ENCODE measurements at regions not wholly inside any gene's neighbourhood (a gene's known extent, or its start where the extent isn't known, plus 50 kb on each side); places are given as distances from the start of the nearest gene placed in this dataset.
"Not testable (repeated sequence)": the region's sequence is repeated elsewhere in the genome, so short reads cannot be mapped to it uniquely, and the experiment has no call there.

DNA sequence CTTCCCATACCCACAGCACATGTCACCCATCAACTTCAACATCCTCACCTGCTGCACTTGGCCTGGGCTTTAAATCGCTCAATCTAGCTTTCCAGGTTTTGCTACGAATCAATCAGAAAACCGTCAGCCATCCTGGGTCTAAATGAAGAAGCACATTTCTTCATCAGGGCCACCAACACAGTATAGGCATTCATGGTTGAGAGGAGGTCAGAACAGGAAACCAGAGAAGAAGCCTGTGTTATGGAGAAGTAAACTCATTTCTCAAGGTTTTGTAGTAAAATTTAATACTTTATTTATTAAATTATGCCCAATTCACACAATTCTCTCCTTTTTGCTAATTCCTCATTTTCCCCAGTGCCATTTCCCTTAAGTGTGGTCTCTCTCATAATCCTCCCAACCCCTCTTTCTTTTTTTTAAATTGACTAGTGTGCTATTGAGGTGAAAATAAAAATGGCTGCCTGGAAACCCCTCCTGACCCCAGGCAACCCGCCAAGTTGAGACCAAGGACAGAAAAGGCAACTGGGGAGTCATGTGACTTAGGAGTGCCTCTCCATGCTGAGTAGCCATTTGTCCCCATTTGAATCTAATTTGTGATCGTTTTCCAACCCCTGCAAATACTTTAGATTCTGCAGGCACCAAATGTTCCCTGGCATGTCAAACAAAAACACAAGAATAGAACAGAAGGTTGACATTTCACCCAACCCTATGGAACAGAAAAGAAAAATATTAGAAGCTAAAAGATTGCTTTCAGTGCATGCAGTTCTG is 181.1 kb upstream of the NAMPT start:
- intact Hi-C loops (cut with DNase I) = loop anchor here in 1 of 2 donors (10.0 kb wide), 1 partner anchor 191 kb away; no protein-coding TSS in a partner anchor
- DNase-seq (ENCODE audit: low spot score) = no peak

DNA sequence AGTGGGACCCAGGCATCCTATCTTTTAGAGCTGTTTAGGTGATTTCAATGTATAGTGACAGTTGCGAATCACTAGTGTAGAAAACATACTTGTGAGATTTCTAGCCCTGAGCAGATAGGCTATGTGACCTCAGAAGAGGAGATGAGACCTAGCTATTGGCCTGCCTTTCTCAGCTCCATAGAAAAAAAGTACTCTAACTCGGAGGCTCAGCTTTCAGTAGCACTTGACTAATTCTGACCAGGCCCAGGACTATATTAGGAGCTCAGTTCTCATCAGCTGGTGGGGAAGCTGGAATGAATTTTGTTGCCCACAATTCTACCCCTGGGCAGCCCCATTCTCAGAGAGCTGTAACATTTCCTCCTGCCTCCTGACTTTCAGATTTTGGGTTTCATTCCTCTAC is 179.9 kb upstream of the NAMPT start:
- no peak for DNase-seq (ENCODE audit: low spot score)
- intact Hi-C loops (cut with DNase I) = loop anchor here (5.0 to 10.0 kb wide), 2 partner anchors 190 to 287 kb away; no protein-coding TSS in a partner anchor

DNA sequence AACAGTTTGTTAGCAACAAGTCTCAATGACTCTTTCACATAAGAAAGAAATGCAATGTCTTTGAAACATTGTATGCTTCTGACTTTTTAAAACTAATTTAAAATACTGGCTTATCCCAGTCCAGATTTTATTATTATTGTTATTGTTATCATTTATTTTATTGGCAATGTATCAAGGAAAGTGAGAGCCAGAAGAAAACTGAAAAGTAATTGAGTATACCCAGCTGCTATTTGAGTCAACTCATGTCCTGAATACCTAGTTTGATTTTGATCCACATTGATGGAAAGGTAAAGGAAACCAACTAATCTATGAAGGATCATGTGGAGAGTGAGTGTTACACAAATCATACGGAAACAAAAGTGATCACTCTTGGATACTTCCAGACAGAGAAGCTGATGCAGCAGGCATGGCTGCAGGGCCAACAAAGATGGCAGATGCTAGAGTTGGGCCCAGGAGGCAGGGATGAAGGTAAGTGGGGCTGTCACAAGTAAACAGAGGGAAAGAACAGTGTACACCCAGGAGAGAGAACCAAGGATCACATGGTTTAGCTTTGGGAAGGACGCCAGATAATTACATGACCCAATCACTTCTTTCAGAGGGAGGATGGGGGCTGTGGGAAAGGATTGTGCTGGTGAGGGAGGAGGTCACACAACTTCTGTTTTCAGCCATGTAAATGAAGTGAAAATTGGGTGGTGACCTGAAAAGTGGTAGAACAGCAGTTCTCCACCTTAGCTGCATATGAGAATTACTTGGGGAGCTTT is 179.2 kb upstream of the NAMPT start:
- intact Hi-C loops (cut with DNase I) = loop anchor here (5.0 to 10.0 kb wide), 2 partner anchors 189 to 287 kb away; no protein-coding TSS in a partner anchor
- DNase-seq (ENCODE audit: low spot score) = no peak

DNA sequence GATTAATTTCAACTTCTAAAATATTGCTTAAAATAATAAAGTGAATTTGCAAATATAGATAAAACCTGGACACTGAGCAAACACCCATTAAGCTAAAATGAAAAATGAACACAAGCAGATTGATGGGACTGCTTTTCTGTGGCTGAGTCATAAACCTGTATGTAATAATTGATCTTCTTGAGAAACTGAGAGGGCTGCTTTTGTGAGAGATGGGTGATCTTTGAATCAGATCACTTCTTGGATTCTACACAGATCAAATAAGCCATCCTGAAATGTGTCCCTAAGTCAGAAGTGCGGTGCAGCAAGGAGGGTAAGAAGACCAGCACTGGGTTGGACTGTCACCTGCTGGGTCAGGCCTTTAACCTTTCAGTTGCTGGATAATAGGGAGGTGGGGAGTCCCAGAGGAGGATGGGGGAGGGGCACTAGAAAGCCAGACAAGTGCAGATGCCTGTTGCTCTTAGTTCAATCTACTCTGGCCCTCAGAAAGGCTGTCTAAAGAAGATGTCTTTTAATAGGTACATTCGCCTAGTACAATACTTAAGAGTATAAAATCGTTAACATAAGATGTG is 178.2 kb upstream of the NAMPT start:
- intact Hi-C loops (cut with DNase I) = loop anchor here (5.0 to 10.0 kb wide), 2 partner anchors 188 to 286 kb away; no protein-coding TSS in a partner anchor
- no peak for DNase-seq (ENCODE audit: low spot score)

DNA sequence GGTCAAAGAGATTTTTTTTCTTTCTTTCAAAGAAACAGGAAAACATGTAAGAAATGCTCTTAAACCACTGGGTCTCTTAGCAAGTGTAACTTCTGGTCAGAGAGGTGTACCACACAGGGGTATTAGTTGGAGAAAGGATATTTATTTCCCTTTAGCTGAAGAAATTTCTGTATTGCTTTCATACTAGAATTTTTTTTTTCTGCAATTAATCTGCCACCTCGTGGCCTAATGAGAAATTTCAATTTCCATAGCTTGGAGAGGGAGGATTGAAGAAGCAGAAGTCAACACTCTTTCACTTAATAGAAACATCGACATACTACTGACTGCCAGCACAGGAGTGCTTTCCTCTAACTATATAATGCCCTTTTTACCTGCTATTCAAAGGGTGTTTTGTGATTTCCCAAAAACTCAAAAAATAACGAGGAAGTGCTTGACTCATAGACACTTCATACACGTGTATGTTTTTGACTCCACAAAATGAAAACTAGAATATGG is 177.6 kb upstream of the NAMPT start:
- DNase-seq (ENCODE audit: low spot score) = no peak
- intact Hi-C loops (cut with DNase I) = loop anchor here (5.0 to 10.0 kb wide), 2 partner anchors 188 to 285 kb away; no protein-coding TSS in a partner anchor

DNA sequence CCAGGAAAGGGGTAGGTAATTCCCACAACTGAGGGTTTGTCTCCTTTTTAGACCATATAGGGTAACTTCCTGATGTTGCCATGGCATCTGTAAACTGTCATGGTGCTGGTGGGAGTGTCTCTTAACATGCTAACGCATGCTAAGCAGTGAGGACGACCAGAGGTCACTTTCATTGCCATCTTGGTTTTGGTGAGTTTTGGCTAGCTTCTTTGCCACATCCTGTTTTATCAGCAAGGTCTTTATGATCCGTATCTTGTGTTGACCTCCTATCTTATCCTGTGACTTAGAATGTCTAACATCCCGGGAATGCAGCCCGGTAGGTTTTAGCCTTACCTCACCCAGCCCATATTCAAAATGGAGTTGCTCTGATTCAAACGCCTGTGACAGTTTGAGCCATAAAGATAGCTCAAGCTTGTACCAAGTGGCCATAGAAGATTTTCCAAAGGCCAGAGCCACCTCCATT is 176.0 kb upstream of the NAMPT start:
- DNase-seq (ENCODE audit: low spot score) = no peak
- intact Hi-C loops (cut with DNase I) = loop anchor here (5.0 to 10.0 kb wide), 2 partner anchors 186 to 284 kb away; no protein-coding TSS in a partner anchor

DNA sequence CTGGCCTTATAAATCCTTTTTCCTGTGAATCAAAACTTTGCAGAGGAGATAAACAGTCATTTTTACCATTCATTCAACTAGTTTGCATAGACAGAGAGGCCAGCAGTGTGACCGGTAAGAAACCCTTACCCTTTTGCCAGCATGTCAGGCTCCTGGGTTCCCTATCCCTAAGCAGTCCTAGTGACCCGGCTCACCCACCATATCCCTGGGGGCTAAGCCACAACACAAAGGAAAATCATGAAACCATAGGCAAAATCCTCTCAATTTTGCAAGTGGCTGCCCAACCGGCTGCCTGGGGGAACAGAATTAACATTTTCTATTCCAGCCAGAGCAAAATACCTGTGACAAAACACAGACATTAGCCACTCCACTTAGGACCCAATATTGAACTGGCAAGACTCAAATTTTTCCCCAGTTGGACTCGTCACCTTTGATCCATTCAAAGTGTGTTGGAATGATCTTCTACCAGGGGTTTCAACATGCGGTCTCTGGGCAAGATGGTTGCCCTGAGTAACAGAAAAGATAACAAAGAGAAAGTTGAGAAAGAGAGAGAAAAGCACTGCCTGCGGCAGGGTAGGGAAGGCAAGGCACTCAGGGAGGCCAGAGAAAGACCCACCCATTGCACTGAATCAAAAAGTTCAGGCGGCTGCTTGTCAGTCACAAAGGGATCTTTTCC is 174.8 kb upstream of the NAMPT start:
- intact Hi-C loops (cut with DNase I) = loop anchor here (5.0 to 10.0 kb wide), 2 partner anchors 185 to 282 kb away; no protein-coding TSS in a partner anchor
- no peak for DNase-seq (ENCODE audit: low spot score)

DNA sequence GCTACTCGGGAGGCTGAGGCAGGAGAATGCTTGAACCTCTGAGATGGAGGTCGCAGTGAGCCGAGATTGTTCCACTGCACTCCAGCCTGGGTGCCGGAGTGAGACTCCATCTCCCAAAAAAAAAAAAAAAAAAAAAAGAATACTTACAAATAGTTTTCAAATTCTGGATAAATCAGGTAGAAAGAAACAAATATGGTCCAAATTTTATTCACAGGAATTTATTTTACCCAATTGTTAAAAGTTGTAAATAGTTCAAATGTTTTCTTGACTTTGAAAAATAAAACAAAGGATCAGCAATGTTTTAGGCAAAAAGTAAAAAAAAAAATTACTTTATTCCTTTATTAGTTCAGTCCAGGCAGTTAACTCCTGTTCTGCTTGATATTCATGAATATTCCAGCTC is 172.9 kb upstream of the NAMPT start:
- no peak for DNase-seq (ENCODE audit: low spot score)
- intact Hi-C loops (cut with DNase I) = no loop called here

DNA sequence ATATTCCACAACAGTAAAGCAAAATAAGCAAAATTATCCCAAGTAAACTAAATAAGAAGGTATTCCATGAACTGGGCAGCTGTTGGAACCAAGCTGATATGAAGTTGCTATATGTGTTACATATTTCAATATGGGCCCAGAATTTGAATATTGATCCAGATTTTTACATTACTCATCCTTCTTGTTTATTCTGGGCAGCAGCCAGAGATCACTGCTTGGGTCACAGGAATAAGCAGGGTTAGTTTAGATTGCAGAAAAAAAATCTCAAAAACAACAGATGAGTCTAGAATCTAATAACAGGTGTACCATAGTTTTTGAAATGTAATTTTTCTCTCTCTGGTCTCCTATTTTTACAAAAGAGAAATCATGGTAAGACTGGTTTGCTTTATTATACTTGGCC is 171.5 kb upstream of the NAMPT start:
- intact Hi-C loops (cut with DNase I) = no loop called here
- DNase-seq (ENCODE audit: low spot score) = no peak

DNA sequence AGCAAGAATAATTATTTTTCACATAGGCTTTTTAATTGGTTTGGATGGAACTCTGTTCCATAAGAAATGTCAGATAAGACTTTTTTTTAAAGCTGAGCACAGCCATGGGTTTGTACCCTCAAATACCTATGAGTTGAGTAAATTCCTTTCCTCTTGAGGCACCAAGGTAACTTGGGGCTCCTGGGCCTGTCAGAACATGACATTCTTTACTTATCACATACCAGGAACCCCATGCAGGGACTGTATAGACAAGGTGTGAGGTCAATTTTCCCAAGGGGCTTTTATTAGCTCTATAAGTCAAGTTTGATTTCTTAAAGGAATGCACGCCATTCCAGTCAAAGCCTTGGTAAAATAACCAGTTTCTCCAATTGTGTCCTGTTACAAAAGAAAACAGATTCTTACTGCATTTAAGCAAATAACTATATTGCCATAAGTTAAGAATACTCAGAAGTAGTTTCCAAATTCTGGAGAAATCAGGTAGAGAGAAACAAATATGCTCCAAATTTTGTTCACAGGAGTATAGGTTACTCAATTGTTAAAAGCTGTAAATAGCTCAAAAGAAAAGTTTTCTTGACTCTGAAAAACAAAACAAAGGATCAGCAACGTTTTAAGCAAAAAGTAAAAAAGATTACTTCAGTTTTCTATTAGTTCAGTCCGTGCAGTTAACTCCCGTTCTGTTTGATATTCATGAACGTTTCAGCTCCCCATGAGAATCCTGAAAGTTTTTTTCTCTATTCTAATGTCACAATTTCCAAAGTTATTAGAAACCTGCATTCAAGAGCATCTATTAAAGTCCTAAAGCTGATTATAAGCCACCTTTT is 167.5 kb upstream of the NAMPT start:
- intact Hi-C loops (cut with DNase I) = no loop called here
- no peak for DNase-seq (ENCODE audit: low spot score)

DNA sequence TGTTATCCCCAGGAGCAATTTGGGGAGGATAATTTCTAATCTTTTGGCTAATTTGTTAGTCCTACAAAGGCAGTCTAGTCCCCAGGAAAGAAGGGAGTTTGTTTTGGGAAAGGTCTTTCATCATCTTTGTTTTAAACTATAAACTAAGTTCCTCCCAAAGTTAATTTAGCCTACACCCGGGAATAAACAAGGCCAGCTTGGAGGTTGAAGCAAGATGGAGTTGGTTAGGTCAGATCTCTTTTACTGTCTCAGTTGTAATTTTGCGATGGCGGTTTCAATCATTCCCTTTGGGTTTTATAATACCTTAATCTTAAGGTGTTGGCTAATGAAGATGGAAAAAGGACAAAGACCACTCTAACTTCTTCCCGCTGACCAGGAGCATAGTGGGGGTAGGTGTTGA is 166.4 kb upstream of the NAMPT start:
- no peak for DNase-seq (ENCODE audit: low spot score)
- intact Hi-C loops (cut with DNase I) = no loop called here

DNA sequence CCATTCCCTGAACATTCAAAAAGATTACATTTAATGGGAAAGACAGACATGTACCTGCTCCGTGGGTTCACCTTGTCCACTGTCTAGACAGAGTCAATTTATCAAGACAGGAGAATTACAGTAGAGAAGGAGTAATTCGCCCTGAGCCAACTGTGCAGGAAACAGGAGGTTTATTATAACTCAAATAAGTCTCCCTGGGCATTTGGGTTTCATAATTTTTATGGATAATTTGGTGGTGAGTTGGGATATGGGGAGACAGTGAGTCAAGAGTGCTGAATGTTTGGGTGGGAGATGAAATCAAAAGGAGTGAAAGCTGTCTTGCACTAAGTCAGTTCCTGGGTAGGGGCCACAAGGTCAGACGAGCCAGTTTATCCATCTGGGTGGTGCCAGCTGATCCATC is 165.9 kb upstream of the NAMPT start:
- intact Hi-C loops (cut with DNase I) = no loop called here
- no peak for DNase-seq (ENCODE audit: low spot score)

DNA sequence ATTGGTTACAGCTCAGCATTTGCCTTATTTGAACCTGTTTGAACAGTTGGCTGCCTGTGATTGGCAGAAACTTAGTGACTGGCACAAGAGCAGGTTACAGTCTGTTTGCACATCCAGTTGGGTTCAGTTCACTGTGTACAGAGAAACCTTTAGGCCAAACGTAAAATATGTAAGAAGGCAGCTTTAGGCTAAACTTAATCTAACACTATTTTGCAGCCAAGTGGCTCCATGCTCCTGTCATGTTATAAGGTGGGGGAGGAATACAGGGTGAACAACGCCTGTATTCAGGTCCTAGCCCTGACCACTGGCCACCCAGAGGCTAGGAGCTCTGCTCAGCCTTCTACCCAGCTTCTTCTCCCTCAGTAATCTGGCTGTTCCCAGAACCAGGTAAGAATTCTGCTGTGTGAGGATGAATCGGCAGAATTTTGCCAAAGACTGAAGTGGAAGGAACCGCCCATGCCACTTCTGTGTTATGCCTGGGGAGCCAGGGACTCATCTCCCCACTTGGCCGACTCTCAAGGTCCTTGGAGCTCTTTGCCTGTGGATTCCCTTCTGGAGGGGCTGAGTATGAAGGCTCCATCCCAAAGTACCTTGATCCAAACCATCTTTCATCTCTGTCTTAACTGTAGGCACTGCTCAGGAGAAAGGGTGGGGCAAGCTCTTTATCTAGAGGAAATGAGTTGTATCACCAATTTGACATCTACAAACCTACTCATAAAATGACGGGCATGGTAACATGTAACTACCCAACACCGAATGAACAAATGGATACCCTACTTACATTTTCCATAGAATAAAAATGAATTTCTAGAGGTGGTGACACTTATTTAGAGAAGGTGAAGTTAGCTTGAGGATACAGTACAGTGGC is 164.4 kb upstream of the NAMPT start:
- DNase-seq (ENCODE audit: low spot score) = no peak
- intact Hi-C loops (cut with DNase I) = no loop called here

DNA sequence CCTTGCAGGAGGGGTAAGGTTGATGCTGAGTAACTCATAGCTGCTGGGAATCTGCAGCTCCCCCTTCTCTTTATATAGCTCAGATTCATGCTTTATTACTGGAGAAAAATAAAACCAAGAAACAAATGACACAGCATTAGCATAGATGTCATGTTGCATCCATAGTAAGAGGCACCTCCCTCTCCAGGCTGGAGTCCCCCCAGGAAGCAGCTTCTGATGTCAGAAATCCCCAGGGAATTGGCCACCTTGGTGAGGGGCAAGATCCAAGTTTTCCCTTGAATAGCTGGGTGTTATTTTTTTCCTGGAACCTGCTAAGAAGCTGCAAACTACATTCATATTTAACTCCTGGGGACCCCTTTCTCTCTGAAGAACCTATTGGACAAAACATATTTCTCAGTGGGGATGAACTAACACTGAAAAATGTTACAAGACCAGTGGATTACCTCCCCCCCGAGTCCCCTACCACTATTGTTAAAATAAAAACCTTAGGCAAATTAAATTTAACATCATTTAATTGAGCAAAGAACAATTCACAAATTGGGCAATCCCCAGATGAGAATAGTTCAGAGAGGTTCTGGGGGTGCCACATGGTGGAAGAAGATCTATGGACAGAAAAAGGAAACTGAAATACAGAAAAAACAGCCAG is 163.7 kb upstream of the NAMPT start:
- no peak for DNase-seq (ENCODE audit: low spot score)

DNA sequence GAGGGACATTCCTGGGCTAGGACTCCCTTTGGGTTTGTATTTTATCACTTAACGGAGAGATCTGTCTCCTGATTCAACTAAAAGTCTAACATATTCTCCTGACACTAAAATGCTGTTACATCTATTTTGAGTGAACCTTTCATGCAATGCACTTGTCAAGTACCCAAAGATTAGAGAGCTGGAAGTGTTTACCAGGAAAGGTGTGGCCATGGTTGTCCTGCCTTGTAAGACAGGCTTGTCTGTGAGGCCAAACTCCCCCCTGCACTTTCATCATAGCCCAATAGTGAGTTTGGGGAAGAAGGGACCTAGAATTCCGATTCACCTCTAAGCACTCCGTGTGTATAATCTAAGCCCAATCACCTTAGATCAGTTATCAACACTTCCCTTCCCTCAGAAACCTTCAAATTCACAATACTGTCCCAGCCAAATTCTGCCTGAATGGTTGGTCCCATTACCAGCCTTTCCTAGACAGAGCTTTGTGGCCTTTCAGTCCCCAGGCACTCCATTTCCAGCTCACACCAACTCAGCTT is 162.6 kb upstream of the NAMPT start:
- DNase-seq (ENCODE audit: low spot score) = no peak
- intact Hi-C loops (cut with DNase I) = no loop called here

More for the DNA sequence above, 163.7 kb upstream of the NAMPT start:
- intact Hi-C loops (cut with DNase I) = no loop called here

DNA sequence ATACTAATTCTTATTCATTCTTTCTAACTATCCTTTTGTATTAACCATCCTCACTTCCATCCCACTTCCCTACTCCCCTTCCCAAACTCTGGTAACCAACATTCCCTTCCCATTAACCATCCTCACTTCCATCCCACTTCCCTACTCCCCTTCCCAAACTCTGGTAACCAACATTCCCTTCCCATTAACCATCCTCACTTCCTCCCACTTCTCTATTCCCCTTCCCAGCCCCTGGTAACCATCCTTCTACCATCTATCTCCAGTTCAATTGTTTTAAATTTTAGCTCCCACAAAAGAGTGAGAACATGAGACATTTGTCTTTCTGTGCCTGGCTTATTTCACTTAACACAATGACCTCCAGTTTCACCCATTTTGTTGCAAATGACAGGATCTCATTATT is 160.6 kb upstream of the NAMPT start:
- DNase-seq (ENCODE audit: low spot score); intact Hi-C loops (cut with DNase I): not testable (repeated sequence)
